HG03025 (cell line): ENCODE measurements at regions not wholly inside any gene's neighbourhood (a gene's known extent, or its start where the extent isn't known, plus 50 kb on each side); places are given as distances from the start of the nearest gene placed in this dataset.
"Not testable (repeated sequence)": the region's sequence is repeated elsewhere in the genome, so short reads cannot be mapped to it uniquely, and the experiment has no call there.

ENCODE experiments used
- ATAC-seq: cut with Tn5 transposase; IDR thresholded peaks from one replicate; pipeline ENCODE4 v1.9.1; 2021; ENCODE audit warnings: mild to moderate bottlenecking, moderate library complexity; ENCODE audit not compliant: unreplicated experiment, low FRiP score

GRCh38 chr1:238331557-238331956, 440.8 kb upstream of the ZP4 start:
- ATAC-seq: no peak

GRCh38 chr1:238329671-238330070, 438.9 kb upstream of the ZP4 start:
- ATAC-seq: no peak

GRCh38 chr1:238327033-238327432, 436.3 kb upstream of the ZP4 start:
- not testable (repeated sequence) for ATAC-seq

- not testable (repeated sequence) for ATAC-seq
Measured at GRCh38 chr1:238326479-238326878, 435.8 kb upstream of the ZP4 start.

GRCh38 chr1:238324211-238324864, 433.6 kb upstream of the ZP4 start:
- no peak for ATAC-seq

GRCh38 chr1:238323490-238323889, 432.8 kb upstream of the ZP4 start:
- no peak for ATAC-seq

- ATAC-seq: no peak
Measured at GRCh38 chr1:238319957-238320356, 429.2 kb upstream of the ZP4 start.

GRCh38 chr1:238318294-238319110, 427.8 kb upstream of the ZP4 start:
- ATAC-seq: no peak

- no peak for ATAC-seq
Measured at GRCh38 chr1:238312969-238313368, 422.2 kb upstream of the ZP4 start.

- no peak for ATAC-seq
Measured at GRCh38 chr1:238306411-238306810, 415.7 kb upstream of the ZP4 start.

GRCh38 chr1:238302646-238303045, 411.9 kb upstream of the ZP4 start:
- ATAC-seq: no peak

- no peak for ATAC-seq
Measured at GRCh38 chr1:238296371-238296770, 405.6 kb upstream of the ZP4 start.

GRCh38 chr1:238293075-238293474, 402.4 kb upstream of the ZP4 start:
- ATAC-seq: no peak

GRCh38 chr1:238281418-238281817, 390.7 kb upstream of the ZP4 start:
- ATAC-seq: no peak

GRCh38 chr1:238279694-238280380, 389.1 kb upstream of the ZP4 start:
- ATAC-seq: no peak

GRCh38 chr1:238272145-238272544, 381.4 kb upstream of the ZP4 start:
- ATAC-seq: no peak

- ATAC-seq: no peak
Measured at GRCh38 chr1:238265866-238266265, 375.1 kb upstream of the ZP4 start.

- ATAC-seq: no peak
Measured at GRCh38 chr1:238264951-238265350, 374.2 kb upstream of the ZP4 start.

GRCh38 chr1:238258510-238258909, 367.8 kb upstream of the ZP4 start:
- ATAC-seq: no peak

- no peak for ATAC-seq
Measured at GRCh38 chr1:238257018-238257621, 366.4 kb upstream of the ZP4 start.

- no peak for ATAC-seq
Measured at GRCh38 chr1:238254935-238255334, 364.2 kb upstream of the ZP4 start.
